Uterus (tissue), 3 donors: ENCODE measurements at regions not wholly inside any gene's neighbourhood (a gene's known extent, or its start where the extent isn't known, plus 50 kb on each side); places are given as distances from the start of the nearest gene placed in this dataset.
A peak's percentile ranks its signal among the peaks of the same experiment; 100 is the strongest.
"Not testable (repeated sequence)": the region's sequence is repeated elsewhere in the genome, so short reads cannot be mapped to it uniquely, and the experiment has no call there.

Experiments
- DNase-seq, 2 donors: peaks; one replicate each; pipeline ENCODE4 v3.0.0-alpha.2; 2019 to 2020
- H3K27ac ChIP-seq, 2 donors: fragments of 200-600 bp; sonication (generic); 1 replicate in 1 of 2; 2 replicates in 1 of 2; pipeline ENCODE4 v1.5.1; 2016 to 2018
- H3K27me3 ChIP-seq, 2 donors: fragments of 200-600 bp; sonication (generic); one replicate each; pipeline ENCODE4 v1.5.1; 2018 to 2019; ENCODE audit warnings: control low read depth in 1 of 2
- H3K36me3 ChIP-seq, 2 donors: fragments of 200-600 bp; sonication (generic); one replicate each; pipeline ENCODE4 v1.5.1; 2019; ENCODE audit warnings: control low read depth in 1 of 2
- H3K4me1 ChIP-seq, 2 donors: fragments of 200-600 bp; sonication (generic); one replicate each; pipeline ENCODE4 v1.5.1; 2018 to 2019; ENCODE audit warnings: control low read depth in 1 of 2
- H3K4me3 ChIP-seq, 2 donors: fragments of 200-600 bp; sonication (generic); 1 replicate in 1 of 2; 2 replicates in 1 of 2; pipeline ENCODE4 v1.5.1; 2018 to 2019; ENCODE audit warnings: mild to moderate bottlenecking in 1 of 2
- H3K9me3 ChIP-seq, 2 donors: fragments of 200-600 bp; sonication (generic); one replicate each; pipeline ENCODE4 v1.5.1; 2019; ENCODE audit warnings: control low read depth in 1 of 2
- POLR2A ChIP-seq, 2 donors: fragments of 450-650 bp; IDR thresholded peaks; one replicate each; pipeline ENCODE4 v1.6.1; 2016; ENCODE audit warnings: antibody characterized with exemption in 2 of 2, mild to moderate bottlenecking in 1 of 2, moderate library complexity in 1 of 2
- intact Hi-C: fragments of 100-400 bp; cut with DNase I; formaldehyde crosslinking; loops from one replicate; pipeline ENCODE4 v1.15.1; 2023; ENCODE audit warnings: low total_unique reads
- TF ChIP-seq, protein P1 (sequence below), 4 experiments: fragments of 200-600 bp in 2 of 4; fragments of 450-650 bp in 2 of 4; sonication (generic) in 2 of 4; IDR thresholded peaks; one replicate each; pipeline ENCODE4 v1.5.1; 2016 to 2019; ENCODE audit warnings: antibody characterized with exemption in 4 of 4, mild to moderate bottlenecking in 2 of 4, moderate library complexity in 1 of 4
- donor health status: DM: yes; HTN: yes; CAD: no.

DNA sequence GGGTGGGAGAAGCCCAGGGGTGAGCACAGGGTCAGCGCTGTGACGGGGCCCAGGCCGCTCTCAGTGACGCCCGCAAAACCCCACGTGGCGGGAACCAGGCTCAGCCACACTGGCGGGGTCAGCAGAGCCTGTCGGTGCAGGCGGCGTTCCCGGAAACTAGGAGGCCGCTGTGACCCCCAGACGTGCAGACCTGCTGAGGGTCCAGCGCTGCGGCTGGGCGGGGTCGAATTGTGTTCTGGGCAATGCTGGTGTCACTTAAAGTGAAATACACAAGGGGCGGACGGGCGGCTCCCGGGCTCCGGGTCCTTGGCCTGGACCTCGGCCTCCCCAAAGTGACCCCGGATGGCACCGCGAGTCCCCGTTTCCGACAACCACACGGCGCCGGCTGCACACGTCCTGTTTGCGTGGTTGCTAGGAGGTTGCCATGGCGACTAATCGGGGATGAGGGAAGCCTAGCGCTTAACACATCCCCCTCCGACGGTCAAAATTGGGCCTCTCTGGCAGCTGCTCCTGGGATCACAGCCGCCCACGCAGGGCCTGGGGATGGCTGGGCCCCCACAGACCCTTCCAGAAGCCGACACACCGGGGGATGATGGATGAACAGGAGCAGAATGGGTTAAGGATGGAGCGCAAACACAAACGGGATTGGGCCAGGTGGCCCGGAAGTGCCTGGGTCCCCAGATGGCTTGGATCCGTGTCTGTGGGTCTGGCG, 81.7 kb upstream of the PRR5 start:
- TF ChIP-seq, protein P1, sequence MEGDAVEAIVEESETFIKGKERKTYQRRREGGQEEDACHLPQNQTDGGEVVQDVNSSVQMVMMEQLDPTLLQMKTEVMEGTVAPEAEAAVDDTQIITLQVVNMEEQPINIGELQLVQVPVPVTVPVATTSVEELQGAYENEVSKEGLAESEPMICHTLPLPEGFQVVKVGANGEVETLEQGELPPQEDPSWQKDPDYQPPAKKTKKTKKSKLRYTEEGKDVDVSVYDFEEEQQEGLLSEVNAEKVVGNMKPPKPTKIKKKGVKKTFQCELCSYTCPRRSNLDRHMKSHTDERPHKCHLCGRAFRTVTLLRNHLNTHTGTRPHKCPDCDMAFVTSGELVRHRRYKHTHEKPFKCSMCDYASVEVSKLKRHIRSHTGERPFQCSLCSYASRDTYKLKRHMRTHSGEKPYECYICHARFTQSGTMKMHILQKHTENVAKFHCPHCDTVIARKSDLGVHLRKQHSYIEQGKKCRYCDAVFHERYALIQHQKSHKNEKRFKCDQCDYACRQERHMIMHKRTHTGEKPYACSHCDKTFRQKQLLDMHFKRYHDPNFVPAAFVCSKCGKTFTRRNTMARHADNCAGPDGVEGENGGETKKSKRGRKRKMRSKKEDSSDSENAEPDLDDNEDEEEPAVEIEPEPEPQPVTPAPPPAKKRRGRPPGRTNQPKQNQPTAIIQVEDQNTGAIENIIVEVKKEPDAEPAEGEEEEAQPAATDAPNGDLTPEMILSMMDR (IDR thresholded peaks at IDR 0.05): no peak
- no peak for TF ChIP-seq POLR2A (IDR thresholded peaks at IDR 0.05)
- intact Hi-C loops: loop anchor here (10.0 kb wide), 1 partner anchor 535 kb away; no protein-coding TSS in a partner anchor
- peak; percentile 46 to 75 for DNase-seq
- Histone ChIP-seq H3K4me3 (no peak overlapping the region), H3K9me3 (no peaks in the 10 kb centered on the region), H3K27me3 (peaks cover 3 to 5% of the 10 kb centered on the region in 2 donors), H3K36me3 (no peaks in the 10 kb centered on the region), H3K4me1 (peaks cover 0 to 6% of the 10 kb centered on the region in 2 donors), H3K27ac (no peak overlapping the region)

DNA sequence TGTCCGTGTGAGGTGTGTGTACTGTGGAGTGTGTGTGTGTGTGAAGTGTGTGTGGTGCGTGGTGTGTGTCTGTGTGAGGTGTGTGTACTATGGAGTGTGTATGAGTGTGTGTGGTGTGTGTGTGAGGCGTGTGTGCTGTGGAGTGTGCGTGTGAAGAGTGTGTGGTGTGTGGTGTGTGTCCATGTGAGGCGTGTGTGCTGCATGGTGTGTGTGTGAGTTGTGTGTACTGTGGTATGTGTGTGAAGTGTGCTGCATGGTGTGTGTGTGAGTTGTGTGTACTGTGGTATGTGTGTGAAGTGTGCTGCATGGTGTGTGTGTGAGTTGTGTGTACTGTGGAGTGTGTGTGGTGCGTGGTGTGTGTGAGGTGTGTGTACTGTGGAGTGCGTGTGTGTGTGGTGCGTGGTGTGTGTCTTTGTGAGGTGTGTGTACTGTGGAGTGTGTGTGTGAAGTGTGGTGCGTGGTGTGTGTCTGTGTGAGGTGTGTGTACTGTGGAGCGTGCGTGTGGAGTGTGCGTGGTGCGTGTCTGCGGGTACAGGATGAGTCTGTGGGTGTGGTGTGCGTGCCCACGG, 82.4 kb upstream of the PRR5 start:
- H3K36me3 ChIP-seq, H3K27me3 ChIP-seq, H3K4me3 ChIP-seq, H3K4me1 ChIP-seq, H3K27ac ChIP-seq, DNase-seq, H3K9me3 ChIP-seq: not testable (repeated sequence)
- intact Hi-C loops: loop anchor here (10.0 kb wide), 1 partner anchor 535 kb away; no protein-coding TSS in a partner anchor

DNA sequence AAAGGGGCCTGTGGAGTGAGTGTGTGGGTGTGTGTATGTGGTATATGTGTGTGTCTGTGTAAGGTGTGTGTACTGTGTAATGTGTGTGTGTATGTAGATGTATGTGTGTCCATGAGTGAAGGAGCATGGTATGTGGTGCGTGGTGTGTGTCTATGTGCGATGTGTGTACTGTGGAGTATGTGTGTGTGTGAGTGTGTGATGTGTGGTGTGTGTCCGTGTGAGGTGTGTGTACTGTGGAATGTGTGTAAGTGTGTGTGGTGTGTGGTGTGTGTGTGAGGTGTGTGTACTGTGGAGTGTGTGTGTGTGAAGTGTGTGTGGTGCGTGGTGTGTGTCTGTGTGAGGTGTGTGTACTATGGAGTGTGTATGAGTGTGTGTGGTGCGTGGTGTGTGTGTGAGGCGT, 83.1 kb upstream of the PRR5 start:
- H3K4me3 ChIP-seq, H3K27ac ChIP-seq, H3K4me1 ChIP-seq, H3K9me3 ChIP-seq, H3K27me3 ChIP-seq, DNase-seq, intact Hi-C loops, H3K36me3 ChIP-seq: not testable (repeated sequence)

DNA sequence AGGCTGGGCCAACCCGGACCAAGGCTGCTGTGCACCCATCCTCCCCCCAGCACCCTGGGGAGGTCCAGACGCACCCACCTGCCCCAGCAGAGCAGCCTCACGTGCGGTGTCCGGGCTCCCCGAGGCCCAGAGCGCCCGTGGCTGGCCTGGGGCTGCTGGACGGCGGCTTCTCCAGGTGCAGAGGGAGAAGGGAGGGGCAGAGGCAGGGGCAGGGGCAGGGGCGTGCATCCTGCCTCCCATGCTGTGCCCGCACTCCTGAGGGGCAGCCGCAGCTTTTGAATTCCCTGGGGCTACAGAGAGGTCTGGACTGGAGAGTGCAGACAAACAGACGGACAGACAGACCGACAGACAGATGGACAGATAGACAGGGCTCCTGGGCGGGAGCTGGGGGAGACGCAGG, 83.6 kb upstream of the PRR5 start:
- Histone ChIP-seq H3K4me1 (peaks cover 0 to 6% of the 10 kb centered on the region in 2 donors), H3K27ac (no peak overlapping the region), H3K27me3 (peaks cover 3 to 5% of the 10 kb centered on the region in 2 donors), H3K9me3 (no peaks in the 10 kb centered on the region), H3K36me3 (no peaks in the 10 kb centered on the region), H3K4me3 (no peak overlapping the region)
- intact Hi-C loops: no loop called here
- TF ChIP-seq POLR2A (IDR thresholded peaks at IDR 0.05): no peak
- TF ChIP-seq, protein P1 (IDR thresholded peaks at IDR 0.05): no peak
- no peak for DNase-seq

DNA sequence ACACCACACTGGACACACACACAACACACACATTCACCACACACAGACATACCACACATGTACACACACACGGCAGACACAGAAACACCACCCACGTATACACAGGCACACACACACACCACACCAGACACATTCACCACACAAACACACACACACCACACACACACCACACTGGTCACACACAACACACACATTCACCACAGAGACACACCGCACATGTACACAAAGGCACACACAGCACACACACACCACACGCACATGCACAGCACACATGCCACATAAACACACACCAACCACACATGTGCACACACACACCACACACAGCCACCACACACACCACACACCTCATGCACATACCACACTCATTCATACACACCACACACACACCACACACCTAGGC, 84.2 kb upstream of the PRR5 start:
- Histone ChIP-seq H3K4me1 (peaks cover 0 to 6% of the 10 kb centered on the region in 2 donors), H3K36me3 (no peaks in the 10 kb centered on the region), H3K27me3 (peaks cover 3 to 5% of the 10 kb centered on the region in 2 donors), H3K4me3 (no peak overlapping the region), H3K27ac (no peak overlapping the region), H3K9me3 (no peaks in the 10 kb centered on the region)
- no peak for DNase-seq
- no peak for TF ChIP-seq POLR2A (IDR thresholded peaks at IDR 0.05)
- TF ChIP-seq, protein P1 (IDR thresholded peaks at IDR 0.05): no peak
- intact Hi-C loops: no loop called here

DNA sequence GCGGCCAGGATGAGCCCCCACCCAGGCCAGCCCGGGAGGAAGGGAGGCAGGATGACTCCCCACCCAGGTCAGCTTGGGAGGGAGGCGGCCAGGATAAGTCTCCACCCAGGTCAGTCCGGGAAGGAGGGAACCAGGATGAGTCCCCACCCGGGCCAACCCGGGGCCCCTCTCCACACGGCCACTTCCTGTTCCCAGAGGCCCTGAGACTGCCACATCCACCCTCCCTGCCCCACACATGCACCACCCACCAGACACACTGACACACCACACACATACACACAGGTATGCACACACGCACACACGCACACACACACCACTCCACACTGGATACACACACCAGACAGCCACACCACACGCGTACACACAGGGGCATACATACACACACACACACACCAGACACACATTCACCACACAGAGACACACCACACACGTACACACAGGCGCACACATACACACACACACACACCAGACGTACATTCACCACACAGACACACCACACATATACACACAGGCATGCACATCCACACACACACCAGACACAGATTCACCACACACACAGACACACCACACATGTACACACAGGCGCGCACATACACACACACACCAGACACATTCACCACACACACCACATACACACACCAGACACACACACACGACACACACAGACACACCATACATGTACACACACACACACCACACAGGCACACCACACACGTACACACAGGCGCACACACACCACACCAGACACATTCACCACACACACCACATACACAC, 84.9 kb upstream of the PRR5 start:
- Histone ChIP-seq H3K4me3 (no peak overlapping the region), H3K36me3 (no peaks in the 10 kb centered on the region), H3K27ac (no peak overlapping the region), H3K9me3 (peaks cover 0 to 4% of the 10 kb centered on the region in 2 donors), H3K4me1 (peaks cover 0 to 6% of the 10 kb centered on the region in 2 donors), H3K27me3 (peaks cover 3 to 5% of the 10 kb centered on the region in 2 donors)
- DNase-seq: no peak
- no peak for TF ChIP-seq POLR2A (IDR thresholded peaks at IDR 0.05)
- TF ChIP-seq, protein P1 (IDR thresholded peaks at IDR 0.05): no peak
- intact Hi-C loops: no loop called here
